Kidney glomerular epithelial cell (primary cell): ENCODE measurements at regions not wholly inside any gene's neighbourhood (a gene's known extent, or its start where the extent isn't known, plus 50 kb on each side); places are given as distances from the start of the nearest gene placed in this dataset.

Experiments
- DNase-seq: peaks from one replicate; lab custom pipeline; 2025; lab: John Stamatoyannopoulos, UW

- DNase-seq: no peak
Observed at GRCh38 chr1:101086783-101087182, 61.2 kb upstream of the DPH5 start.

- no peak for DNase-seq
Observed at GRCh38 chr1:101081496-101082488, 56.2 kb upstream of the DPH5 start.

GRCh38 chr1:101080859-101081258 lies 55.3 kb upstream of the DPH5 start:
- DNase-seq: no peak

GRCh38 chr1:101079341-101079740 lies 53.8 kb upstream of the DPH5 start:
- no peak for DNase-seq

GRCh38 chr1:101077849-101078248 lies 52.3 kb upstream of the DPH5 start:
- DNase-seq: no peak

- DNase-seq: no peak
Observed at GRCh38 chr1:101075926-101076325, 50.3 kb upstream of the DPH5 start.
